H9 (cell line): ENCODE measurements at regions not wholly inside any gene's neighbourhood (a gene's known extent, or its start where the extent isn't known, plus 50 kb on each side); places are given as distances from the start of the nearest gene placed in this dataset.

Source experiments
- DNase-seq: peaks from one replicate; pipeline ENCODE4 v3.0.0-alpha.2; 2017
- H2AFZ ChIP-seq: one replicate; pipeline ENCODE4 v1.6.1; 2013; ENCODE audit warnings: mild to moderate bottlenecking, low read length, control low read depth, moderate library complexity
- H2AK5ac ChIP-seq: 2 replicates; pipeline ENCODE4 v1.6.1; 2013; ENCODE audit warnings: low read length, control low read depth, mixed read lengths; ENCODE audit not compliant: insufficient read length
- H2BK120ac ChIP-seq: one replicate; pipeline ENCODE4 v1.6.1; 2013; ENCODE audit warnings: low read depth, mild to moderate bottlenecking, low read length, control low read depth, inconsistent platforms; ENCODE audit not compliant: poor library complexity, severe bottlenecking
- H2BK12ac ChIP-seq: 2 replicates; pipeline ENCODE4 v1.6.1; 2013; ENCODE audit warnings: low read length, control low read depth, mixed read lengths, low read depth; ENCODE audit not compliant: insufficient read length
- H2BK15ac ChIP-seq: 2 replicates; pipeline ENCODE4 v1.6.1; 2013; ENCODE audit warnings: low read depth, low read length, control low read depth
- H2BK20ac ChIP-seq: one replicate; pipeline ENCODE4 v1.6.1; 2013; ENCODE audit warnings: low read depth, mild to moderate bottlenecking, low read length, control low read depth, inconsistent platforms; ENCODE audit not compliant: poor library complexity, severe bottlenecking
- H2BK5ac ChIP-seq: 2 replicates; pipeline ENCODE4 v1.6.1; 2013; ENCODE audit warnings: low read length, control low read depth, mixed read lengths; ENCODE audit not compliant: insufficient read length
- H3K14ac ChIP-seq: 2 replicates; pipeline ENCODE4 v1.6.1; 2013; ENCODE audit warnings: low read length, control low read depth; ENCODE audit not compliant: insufficient read depth
- H3K18ac ChIP-seq: 2 replicates; pipeline ENCODE4 v1.6.1; 2013; ENCODE audit warnings: low read depth, mild to moderate bottlenecking, mixed read lengths, low read length, control low read depth; ENCODE audit not compliant: insufficient read length
- H3K23ac ChIP-seq: 2 replicates; pipeline ENCODE4 v1.6.1; 2013; ENCODE audit warnings: low read length, control low read depth, mixed read lengths, low read depth; ENCODE audit not compliant: insufficient read length
- H3K23me2 ChIP-seq: 2 replicates; pipeline ENCODE4 v1.6.1; 2013; ENCODE audit warnings: low read depth, mild to moderate bottlenecking, mixed read lengths, low read length, control low read depth; ENCODE audit not compliant: insufficient read length, poor library complexity, severe bottlenecking
- H3K27ac ChIP-seq: 2 replicates; pipeline ENCODE4 v1.5.1; 2013; ENCODE audit warnings: low read length, control low read depth, mixed read lengths, low read depth; ENCODE audit not compliant: insufficient read length
- H3K27me3 ChIP-seq: 2 replicates; pipeline ENCODE4 v1.6.1; 2013; ENCODE audit warnings: low read length, control low read depth, inconsistent platforms; ENCODE audit not compliant: insufficient read depth
- H3K4ac ChIP-seq: 2 replicates; pipeline ENCODE4 v1.6.1; 2013; ENCODE audit warnings: low read depth, mild to moderate bottlenecking, control low read depth, inconsistent platforms, low read length, moderate library complexity
- H3K4me1 ChIP-seq: 2 replicates; pipeline ENCODE4 v1.6.1; 2013; ENCODE audit warnings: low read length, control low read depth, inconsistent platforms; ENCODE audit not compliant: insufficient read depth
- H3K4me2 ChIP-seq: 2 replicates; pipeline ENCODE4 v1.6.1; 2013; ENCODE audit warnings: low read length, control low read depth, mixed read lengths; ENCODE audit not compliant: insufficient read length, insufficient read depth
- H3K56ac ChIP-seq: 2 replicates; pipeline ENCODE4 v1.6.1; 2013; ENCODE audit warnings: low read depth, mild to moderate bottlenecking, mixed read lengths, low read length, control low read depth; ENCODE audit not compliant: insufficient read length
- H3K79me1 ChIP-seq: 2 replicates; pipeline ENCODE4 v1.6.1; 2013; ENCODE audit warnings: low read depth, mild to moderate bottlenecking, moderate library complexity, low read length, control low read depth, inconsistent platforms; ENCODE audit not compliant: insufficient read depth, poor library complexity, severe bottlenecking
- H3K79me2 ChIP-seq: 2 replicates; pipeline ENCODE4 v1.6.1; 2013; ENCODE audit warnings: low read length, control low read depth, inconsistent platforms; ENCODE audit not compliant: insufficient read depth
- H3K9ac ChIP-seq: 2 replicates; pipeline ENCODE4 v1.6.1; 2013; ENCODE audit warnings: low read length, control low read depth, mixed read lengths; ENCODE audit not compliant: insufficient read length; ENCODE audit errors: extremely low read depth
- H3K9me3 ChIP-seq: one replicate; pipeline ENCODE4 v1.6.1; 2013; ENCODE audit warnings: low read depth, low read length, inconsistent platforms; ENCODE audit not compliant: control insufficient read depth
- H3T11ph ChIP-seq: one replicate; pipeline ENCODE4 v1.6.1; 2013; ENCODE audit warnings: mild to moderate bottlenecking, low read length, control low read depth, inconsistent platforms
- H4K20me1 ChIP-seq: one replicate; pipeline ENCODE4 v1.6.1; 2013; ENCODE audit not compliant: control insufficient read depth, insufficient read length, insufficient read depth
- H4K5ac ChIP-seq: 2 replicates; pipeline ENCODE4 v1.6.1; 2013; ENCODE audit warnings: low read depth, mild to moderate bottlenecking, mixed read lengths, low read length, control low read depth; ENCODE audit not compliant: insufficient read length
- H4K8ac ChIP-seq: replicated peaks from 2 replicates; pipeline ENCODE4 v1.6.1; 2013; ENCODE audit warnings: low read length, control low read depth, mixed read lengths, low read depth; ENCODE audit not compliant: insufficient read length
- H4K91ac ChIP-seq: 2 replicates; pipeline ENCODE4 v1.6.1; 2013; ENCODE audit warnings: low read depth, mild to moderate bottlenecking, moderate library complexity, mixed read lengths, low read length, control low read depth; ENCODE audit not compliant: insufficient read length
- H3K27ac Mint-ChIP-seq, 3 experiments: 2 replicates in 2 of 3; 3 replicates in 1 of 3; pipeline ENCODE4 v1.8.0; 2020 to 2021; ENCODE audit warnings: mixed read lengths in 3 of 3, mild to moderate bottlenecking in 1 of 3, moderate library complexity in 1 of 3
- H3K27me3 Mint-ChIP-seq: 2 replicates; pipeline ENCODE4 v1.8.0; 2021; ENCODE audit warnings: low read depth, mild to moderate bottlenecking, moderate library complexity, mixed read lengths
- H3K36me3 Mint-ChIP-seq, 3 experiments: 2 replicates in 2 of 3; 3 replicates in 1 of 3; pipeline ENCODE4 v1.8.0; 2020 to 2021; ENCODE audit warnings: low read depth in 3 of 3, mixed read lengths in 3 of 3; ENCODE audit not compliant: insufficient read depth in 1 of 3
- H3K4me1 Mint-ChIP-seq, 2 experiments: 2 replicates each; pipeline ENCODE4 v1.8.0; 2020; ENCODE audit warnings: mixed read lengths in 2 of 2
- H3K4me3 Mint-ChIP-seq, 2 experiments: 2 replicates in 1 of 2; 3 replicates in 1 of 2; pipeline ENCODE4 v1.8.0; 2020 to 2021; ENCODE audit warnings: mild to moderate bottlenecking in 2 of 2, mixed read lengths in 2 of 2, moderate library complexity in 1 of 2
- H3K9me3 Mint-ChIP-seq, 2 experiments: 2 replicates in 1 of 2; 3 replicates in 1 of 2; pipeline ENCODE4 v1.8.0; 2020; ENCODE audit warnings: mild to moderate bottlenecking in 2 of 2, mixed read lengths in 2 of 2, moderate library complexity in 1 of 2
- CTCF ChIP-seq: fragments of 200-600 bp; sonication (generic); conservative IDR thresholded peaks from 3 replicates; pipeline ENCODE4 v1.8.0; 2021; ENCODE audit warnings: antibody characterized with exemption, mild to moderate bottlenecking
- WGBS: extraction: QIAGEN DNeasy Blood & Tissue Kit; methylation state at CpG from one replicate; pipeline ENCODE4 v1.1.7; 2013; ENCODE audit warnings: missing lambda C conversion rate, low lambda C conversion rate, mixed read lengths; ENCODE audit not compliant: insufficient read length; ENCODE audit errors: extremely low coverage; 5-methylcytosine and 5-hydroxymethylcytosine counted together

DNA sequence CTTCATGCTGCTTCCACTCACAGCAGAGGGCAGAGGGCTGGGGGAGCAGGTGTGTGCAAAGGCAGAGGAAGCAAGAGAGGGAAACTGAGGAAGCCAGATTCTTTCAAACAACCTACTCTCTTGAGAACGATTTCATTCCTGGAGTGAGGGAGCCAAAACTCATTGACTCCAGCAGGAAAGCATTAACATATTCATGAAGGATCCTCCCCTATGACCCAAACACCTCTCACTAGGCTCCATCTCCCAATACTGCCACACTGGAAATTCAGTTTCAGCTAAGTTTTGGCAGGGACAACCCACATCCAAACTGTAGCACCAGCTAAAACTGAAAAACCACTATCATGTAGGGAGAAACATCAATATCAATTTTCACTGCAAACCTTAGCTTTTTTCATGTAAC lies 125.1 kb downstream of the OLIG3 start:
- Histone ChIP-seq H3K79me1 (no peaks in the 10 kb centered on the region), H3K27me3 (no peaks in the 10 kb centered on the region; the same call in 1 of the 2 replicates), H4K5ac (no peak overlapping the region), H3T11ph (no peak overlapping the region), H3K18ac (no peak overlapping the region), H3K4me2 (no peak overlapping the region), H3K27ac (no peak overlapping the region), H3K9ac (no peak overlapping the region), H4K20me1 (no peaks in the 10 kb centered on the region), H2AK5ac (no peak overlapping the region), H3K79me2 (no peaks in the 10 kb centered on the region), H2BK20ac (no peak overlapping the region), H4K8ac (no peak overlapping the region), H2BK12ac (no peak overlapping the region), H3K4me1 (peaks cover 6% of the 10 kb centered on the region; the same call in 1 of the 2 replicates), H4K91ac (no peak overlapping the region), H2BK120ac (no peak overlapping the region), H3K4ac (no peak overlapping the region), H3K23ac (no peak overlapping the region), H3K23me2 (no peaks in the 10 kb centered on the region), H3K9me3 (no peaks in the 10 kb centered on the region), H3K14ac (no peak overlapping the region), H2BK15ac (no peak overlapping the region), H2BK5ac (no peak overlapping the region), H3K56ac (no peak overlapping the region), H2AFZ (no peak overlapping the region)
- H3K27ac Mint-ChIP-seq: no peak overlapping the region
- WGBS: no CpG with 5 or more reads among the region's 1 CpG
- TF ChIP-seq CTCF: no peak
- peaks cover 28 to 30% of the 10 kb centered on the region in 2 experiments for H3K4me1 Mint-ChIP-seq
- H3K4me3 Mint-ChIP-seq: no peak overlapping the region
- no peaks in the 10 kb centered on the region; the same call in 1 of the 2 replicates for H3K27me3 Mint-ChIP-seq
- no peaks in the 10 kb centered on the region for H3K36me3 Mint-ChIP-seq
- DNase-seq: no peak
- H3K9me3 Mint-ChIP-seq: no peaks in the 10 kb centered on the region
